CD4-positive, alpha-beta T cell treated with Interleukin-1 beta for 1 hour (primary cell): ENCODE measurements at regions not wholly inside any gene's neighbourhood (a gene's known extent, or its start where the extent isn't known, plus 50 kb on each side); places are given as distances from the start of the nearest gene placed in this dataset.

Experiments used
- DNase-seq, 2 donors: peaks; one replicate each; pipeline ENCODE4 v3.0.0-alpha.2; 2020 to 2022

GRCh38 chr3:39752019-39752637 lies 57.3 kb upstream of the MYRIP start:
- no peak for DNase-seq

GRCh38 chr3:39752751-39753150 lies 56.7 kb upstream of the MYRIP start:
- DNase-seq: no peak

- DNase-seq: no peak
These were observed 56.0 kb upstream of the MYRIP start for GRCh38 chr3:39753391-39753790.

- no peak for DNase-seq
These were observed 54.9 kb upstream of the MYRIP start for GRCh38 chr3:39754549-39754948.

- DNase-seq: no peak
These were observed 54.3 kb upstream of the MYRIP start for GRCh38 chr3:39755100-39755499.

- DNase-seq: no peak
These were observed 52.1 kb upstream of the MYRIP start for GRCh38 chr3:39757307-39757706.
